ENCODE measurements at regions not wholly inside any gene's neighbourhood (a gene's known extent, or its start where the extent isn't known, plus 50 kb on each side); places are given as distances from the start of the nearest gene placed in this dataset.

GRCh38 chr12:16415155-16415554 lies 67.7 kb downstream of the MGST1 start:
- no peak overlapping the region for H3K4me3 ChIP-seq (ENCODE audit: low read depth in 1 of 3, low read length in 3 of 3)
- FAIRE-seq (no peak), DNase-seq (no peak)
- no peaks in the 10 kb centered on the region for H3K9me3 ChIP-seq (ENCODE audit: control insufficient read depth in 2 of 2, insufficient read depth in 1 of 2, low read depth in 1 of 2, low read length in 1 of 2)
- H3K27me3 ChIP-seq (ENCODE audit: control insufficient read depth in 3 of 3, insufficient read depth in 3 of 3, low read length in 3 of 3), result no peaks in the 10 kb centered on the region
- H3K36me3 ChIP-seq (ENCODE audit: control insufficient read depth in 3 of 3, insufficient read depth in 2 of 3, low read depth in 1 of 3, low read length in 3 of 3), result no peaks in the 10 kb centered on the region
- H3K27ac ChIP-seq (ENCODE audit: low read depth in 1 of 3, low read length in 2 of 3), result no peak overlapping the region
- no peaks in the 10 kb centered on the region for H3K4me1 ChIP-seq (ENCODE audit: control insufficient read depth in 3 of 3, insufficient read depth in 2 of 3, low read depth in 1 of 3, low read length in 2 of 3)

GRCh38 chr12:16417058-16417457 lies 69.6 kb downstream of the MGST1 start:
- FAIRE-seq (no peak), DNase-seq (no peak)
- Histone ChIP-seq H3K4me3 (ENCODE audit: low read depth in 1 of 3, low read length in 3 of 3) (no peak overlapping the region), H3K4me1 (ENCODE audit: control insufficient read depth in 3 of 3, insufficient read depth in 2 of 3, low read depth in 1 of 3, low read length in 2 of 3) (no peaks in the 10 kb centered on the region), H3K27ac (ENCODE audit: low read depth in 1 of 3, low read length in 2 of 3) (no peak overlapping the region), H3K9me3 (ENCODE audit: control insufficient read depth in 2 of 2, insufficient read depth in 1 of 2, low read depth in 1 of 2, low read length in 1 of 2) (no peaks in the 10 kb centered on the region), H3K27me3 (ENCODE audit: control insufficient read depth in 3 of 3, insufficient read depth in 3 of 3, low read length in 3 of 3) (no peaks in the 10 kb centered on the region), H3K36me3 (ENCODE audit: control insufficient read depth in 3 of 3, insufficient read depth in 2 of 3, low read depth in 1 of 3, low read length in 3 of 3) (no peaks in the 10 kb centered on the region)

GRCh38 chr12:16421806-16422205 lies 74.4 kb downstream of the MGST1 start:
- Histone ChIP-seq H3K27ac (ENCODE audit: low read depth in 1 of 3, low read length in 2 of 3) (no peak overlapping the region), H3K9me3 (ENCODE audit: control insufficient read depth in 2 of 2, insufficient read depth in 1 of 2, low read depth in 1 of 2, low read length in 1 of 2) (no peaks in the 10 kb centered on the region), H3K4me3 (ENCODE audit: low read depth in 1 of 3, low read length in 3 of 3) (no peak overlapping the region), H3K27me3 (ENCODE audit: control insufficient read depth in 3 of 3, insufficient read depth in 3 of 3, low read length in 3 of 3) (no peaks in the 10 kb centered on the region), H3K4me1 (ENCODE audit: control insufficient read depth in 3 of 3, insufficient read depth in 2 of 3, low read depth in 1 of 3, low read length in 2 of 3) (no peaks in the 10 kb centered on the region), H3K36me3 (ENCODE audit: control insufficient read depth in 3 of 3, insufficient read depth in 2 of 3, low read depth in 1 of 3, low read length in 3 of 3) (no peaks in the 10 kb centered on the region)
- WGBS, 3 donors, result 80 to 88% (median 81%) methylated on average over 1 of the region's 1 CpG
- FAIRE-seq (no peak), DNase-seq (no peak)

- WGBS, 3 donors, result 64 to 78% (median 78%) methylated on average over 2 of the region's 2 CpGs
- Histone ChIP-seq H3K9me3 (ENCODE audit: control insufficient read depth in 2 of 2, insufficient read depth in 1 of 2, low read depth in 1 of 2, low read length in 1 of 2) (no peaks in the 10 kb centered on the region), H3K36me3 (ENCODE audit: control insufficient read depth in 3 of 3, insufficient read depth in 2 of 3, low read depth in 1 of 3, low read length in 3 of 3) (no peaks in the 10 kb centered on the region), H3K27ac (ENCODE audit: low read depth in 1 of 3, low read length in 2 of 3) (no peak overlapping the region), H3K4me3 (ENCODE audit: low read depth in 1 of 3, low read length in 3 of 3) (no peak overlapping the region), H3K27me3 (ENCODE audit: control insufficient read depth in 3 of 3, insufficient read depth in 3 of 3, low read length in 3 of 3) (no peaks in the 10 kb centered on the region), H3K4me1 (ENCODE audit: control insufficient read depth in 3 of 3, insufficient read depth in 2 of 3, low read depth in 1 of 3, low read length in 2 of 3) (no peaks in the 10 kb centered on the region)
- no peak for DNase-seq
- no peak for FAIRE-seq
Observed at GRCh38 chr12:16424531-16424930, 77.1 kb downstream of the MGST1 start.

- Histone ChIP-seq H3K36me3 (ENCODE audit: control insufficient read depth in 3 of 3, insufficient read depth in 2 of 3, low read depth in 1 of 3, low read length in 3 of 3) (no peaks in the 10 kb centered on the region), H3K9me3 (ENCODE audit: control insufficient read depth in 2 of 2, insufficient read depth in 1 of 2, low read depth in 1 of 2, low read length in 1 of 2) (no peaks in the 10 kb centered on the region), H3K4me1 (ENCODE audit: control insufficient read depth in 3 of 3, insufficient read depth in 2 of 3, low read depth in 1 of 3, low read length in 2 of 3) (no peaks in the 10 kb centered on the region), H3K27me3 (ENCODE audit: control insufficient read depth in 3 of 3, insufficient read depth in 3 of 3, low read length in 3 of 3) (no peaks in the 10 kb centered on the region), H3K4me3 (ENCODE audit: low read depth in 1 of 3, low read length in 3 of 3) (no peak overlapping the region), H3K27ac (ENCODE audit: low read depth in 1 of 3, low read length in 2 of 3) (no peak overlapping the region)
- no peak for DNase-seq
- no peak for FAIRE-seq
- WGBS, 3 donors, result 74 to 84% (median 79%) methylated on average over 3 of the region's 3 CpGs
Observed at GRCh38 chr12:16435875-16436554, 88.6 kb downstream of the MGST1 start.

- H3K4me3 ChIP-seq (ENCODE audit: low read depth in 1 of 3, low read length in 3 of 3), result no peak overlapping the region
- H3K9me3 ChIP-seq (ENCODE audit: control insufficient read depth in 2 of 2, insufficient read depth in 1 of 2, low read depth in 1 of 2, low read length in 1 of 2), result no peaks in the 10 kb centered on the region
- H3K4me1 ChIP-seq (ENCODE audit: control insufficient read depth in 3 of 3, insufficient read depth in 2 of 3, low read depth in 1 of 3, low read length in 2 of 3), result no peaks in the 10 kb centered on the region
- H3K27me3 ChIP-seq (ENCODE audit: control insufficient read depth in 3 of 3, insufficient read depth in 3 of 3, low read length in 3 of 3), result no peaks in the 10 kb centered on the region
- H3K27ac ChIP-seq (ENCODE audit: low read depth in 1 of 3, low read length in 2 of 3), result no peak overlapping the region
- DNase-seq (no peak), FAIRE-seq (no peak)
- WGBS, 3 donors, result 54 to 73% (median 67%) methylated on average over 5 of the region's 5 CpGs
- H3K36me3 ChIP-seq (ENCODE audit: control insufficient read depth in 3 of 3, insufficient read depth in 2 of 3, low read depth in 1 of 3, low read length in 3 of 3), result no peaks in the 10 kb centered on the region
Observed at GRCh38 chr12:16437281-16437816, 89.9 kb downstream of the MGST1 start.

GRCh38 chr12:16437926-16438325 lies 90.5 kb downstream of the MGST1 start:
- DNase-seq, result no peak
- H3K4me3 ChIP-seq (ENCODE audit: low read depth in 1 of 3, low read length in 3 of 3), result no peak overlapping the region
- 86 to 93% (median 90%) methylated on average over 2 of the region's 2 CpGs for WGBS, 3 donors
- no peak overlapping the region for H3K27ac ChIP-seq (ENCODE audit: low read depth in 1 of 3, low read length in 2 of 3)
- no peaks in the 10 kb centered on the region for H3K27me3 ChIP-seq (ENCODE audit: control insufficient read depth in 3 of 3, insufficient read depth in 3 of 3, low read length in 3 of 3)
- no peaks in the 10 kb centered on the region for H3K4me1 ChIP-seq (ENCODE audit: control insufficient read depth in 3 of 3, insufficient read depth in 2 of 3, low read depth in 1 of 3, low read length in 2 of 3)
- no peaks in the 10 kb centered on the region for H3K36me3 ChIP-seq (ENCODE audit: control insufficient read depth in 3 of 3, insufficient read depth in 2 of 3, low read depth in 1 of 3, low read length in 3 of 3)
- H3K9me3 ChIP-seq (ENCODE audit: control insufficient read depth in 2 of 2, insufficient read depth in 1 of 2, low read depth in 1 of 2, low read length in 1 of 2), result no peaks in the 10 kb centered on the region
- FAIRE-seq, result no peak

GRCh38 chr12:16449459-16449858 lies 102.0 kb downstream of the MGST1 start:
- Histone ChIP-seq H3K27ac (ENCODE audit: low read depth in 1 of 3, low read length in 2 of 3) (no peak overlapping the region), H3K4me3 (ENCODE audit: low read depth in 1 of 3, low read length in 3 of 3) (no peak overlapping the region), H3K9me3 (ENCODE audit: control insufficient read depth in 2 of 2, insufficient read depth in 1 of 2, low read depth in 1 of 2, low read length in 1 of 2) (no peaks in the 10 kb centered on the region), H3K4me1 (ENCODE audit: control insufficient read depth in 3 of 3, insufficient read depth in 2 of 3, low read depth in 1 of 3, low read length in 2 of 3) (no peaks in the 10 kb centered on the region), H3K27me3 (ENCODE audit: control insufficient read depth in 3 of 3, insufficient read depth in 3 of 3, low read length in 3 of 3) (no peaks in the 10 kb centered on the region), H3K36me3 (ENCODE audit: control insufficient read depth in 3 of 3, insufficient read depth in 2 of 3, low read depth in 1 of 3, low read length in 3 of 3) (no peaks in the 10 kb centered on the region)
- no peak for FAIRE-seq
- WGBS, 3 donors, result 75 to 84% (median 77%) methylated on average over 2 of the region's 2 CpGs
- no peak for DNase-seq

- DNase-seq (no peak), FAIRE-seq (no peak)
- no peaks in the 10 kb centered on the region for H3K4me1 ChIP-seq (ENCODE audit: control insufficient read depth in 3 of 3, insufficient read depth in 2 of 3, low read depth in 1 of 3, low read length in 2 of 3)
- H3K27ac ChIP-seq (ENCODE audit: low read depth in 1 of 3, low read length in 2 of 3), result no peak overlapping the region
- no peaks in the 10 kb centered on the region for H3K27me3 ChIP-seq (ENCODE audit: control insufficient read depth in 3 of 3, insufficient read depth in 3 of 3, low read length in 3 of 3)
- no peaks in the 10 kb centered on the region for H3K36me3 ChIP-seq (ENCODE audit: control insufficient read depth in 3 of 3, insufficient read depth in 2 of 3, low read depth in 1 of 3, low read length in 3 of 3)
- 45 to 54% (median 49%) methylated on average over 3 of the region's 3 CpGs for WGBS, 3 donors
- no peak overlapping the region for H3K4me3 ChIP-seq (ENCODE audit: low read depth in 1 of 3, low read length in 3 of 3)
- H3K9me3 ChIP-seq (ENCODE audit: control insufficient read depth in 2 of 2, insufficient read depth in 1 of 2, low read depth in 1 of 2, low read length in 1 of 2), result no peaks in the 10 kb centered on the region
Observed at GRCh38 chr12:16453319-16453718, 105.9 kb downstream of the MGST1 start.

All from small intestine (tissue), 7 donors.